Type B pancreatic cell (in vitro differentiated cells): ENCODE measurements at regions not wholly inside any gene's neighbourhood (a gene's known extent, or its start where the extent isn't known, plus 50 kb on each side); places are given as distances from the start of the nearest gene placed in this dataset.
A peak's percentile ranks its signal among the peaks of the same experiment; 100 is the strongest.

Experiments
- DNase-seq: peaks from one replicate; pipeline ENCODE4 v3.0.0; 2021; ENCODE audit warnings: mixed read lengths; ENCODE audit not compliant: unreplicated experiment; ENCODE audit errors: extremely low spot score
- H3K27ac Mint-ChIP-seq: 2 replicates; pipeline ENCODE4 v1.8.0; 2021; ENCODE audit warnings: mild to moderate bottlenecking, mixed read lengths
- H3K27me3 Mint-ChIP-seq: 2 replicates; pipeline ENCODE4 v1.8.0; 2021; ENCODE audit warnings: mixed read lengths
- H3K36me3 Mint-ChIP-seq: 2 replicates; pipeline ENCODE4 v1.8.0; 2021; ENCODE audit warnings: mixed read lengths
- H3K4me1 Mint-ChIP-seq: one replicate; pipeline ENCODE4 v1.8.0; 2021; ENCODE audit warnings: mixed read lengths; ENCODE audit not compliant: unreplicated experiment
- H3K4me3 Mint-ChIP-seq: 2 replicates; pipeline ENCODE4 v1.8.0; 2021; ENCODE audit warnings: mild to moderate bottlenecking, mixed read lengths
- H3K9me3 Mint-ChIP-seq: 2 replicates; pipeline ENCODE4 v1.8.0; 2021; ENCODE audit warnings: mixed read lengths
- TF ChIP-seq, protein P1 (sequence below): fragments of 200-600 bp; sonication (generic); conservative IDR thresholded peaks from 2 replicates; pipeline ENCODE4 v1.5.0; 2021; ENCODE audit warnings: antibody characterized with exemption, mild to moderate bottlenecking

DNA sequence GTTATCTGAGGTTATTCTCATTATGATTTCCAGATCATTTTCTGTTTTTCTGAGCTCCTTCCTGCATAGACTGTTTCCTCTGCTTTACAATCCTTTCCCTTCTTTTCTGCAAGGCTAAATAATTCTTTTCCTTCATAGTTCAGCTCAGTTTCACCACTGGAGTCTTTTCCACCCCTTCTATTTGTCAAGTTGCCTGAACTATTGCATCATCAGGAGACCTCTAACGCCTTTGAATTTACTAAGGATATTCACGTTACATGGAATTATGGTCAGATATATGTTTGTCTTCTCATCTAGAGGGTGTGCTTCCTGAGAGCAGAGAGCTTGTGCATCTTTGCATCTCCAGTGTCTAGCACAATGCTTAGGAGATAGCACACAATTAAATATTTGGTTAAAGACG is 140.4 kb upstream of the CA10 start:
- peaks cover 11% of the 10 kb centered on the region for H3K27me3 Mint-ChIP-seq
- H3K36me3 Mint-ChIP-seq: no peaks in the 10 kb centered on the region
- no peaks in the 10 kb centered on the region for H3K9me3 Mint-ChIP-seq
- DNase-seq: no peak
- no peak overlapping the region for H3K27ac Mint-ChIP-seq
- peaks cover 9% of the 10 kb centered on the region for H3K4me1 Mint-ChIP-seq
- H3K4me3 Mint-ChIP-seq: no peak overlapping the region
- TF ChIP-seq, protein P1, sequence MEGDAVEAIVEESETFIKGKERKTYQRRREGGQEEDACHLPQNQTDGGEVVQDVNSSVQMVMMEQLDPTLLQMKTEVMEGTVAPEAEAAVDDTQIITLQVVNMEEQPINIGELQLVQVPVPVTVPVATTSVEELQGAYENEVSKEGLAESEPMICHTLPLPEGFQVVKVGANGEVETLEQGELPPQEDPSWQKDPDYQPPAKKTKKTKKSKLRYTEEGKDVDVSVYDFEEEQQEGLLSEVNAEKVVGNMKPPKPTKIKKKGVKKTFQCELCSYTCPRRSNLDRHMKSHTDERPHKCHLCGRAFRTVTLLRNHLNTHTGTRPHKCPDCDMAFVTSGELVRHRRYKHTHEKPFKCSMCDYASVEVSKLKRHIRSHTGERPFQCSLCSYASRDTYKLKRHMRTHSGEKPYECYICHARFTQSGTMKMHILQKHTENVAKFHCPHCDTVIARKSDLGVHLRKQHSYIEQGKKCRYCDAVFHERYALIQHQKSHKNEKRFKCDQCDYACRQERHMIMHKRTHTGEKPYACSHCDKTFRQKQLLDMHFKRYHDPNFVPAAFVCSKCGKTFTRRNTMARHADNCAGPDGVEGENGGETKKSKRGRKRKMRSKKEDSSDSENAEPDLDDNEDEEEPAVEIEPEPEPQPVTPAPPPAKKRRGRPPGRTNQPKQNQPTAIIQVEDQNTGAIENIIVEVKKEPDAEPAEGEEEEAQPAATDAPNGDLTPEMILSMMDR: no peak

DNA sequence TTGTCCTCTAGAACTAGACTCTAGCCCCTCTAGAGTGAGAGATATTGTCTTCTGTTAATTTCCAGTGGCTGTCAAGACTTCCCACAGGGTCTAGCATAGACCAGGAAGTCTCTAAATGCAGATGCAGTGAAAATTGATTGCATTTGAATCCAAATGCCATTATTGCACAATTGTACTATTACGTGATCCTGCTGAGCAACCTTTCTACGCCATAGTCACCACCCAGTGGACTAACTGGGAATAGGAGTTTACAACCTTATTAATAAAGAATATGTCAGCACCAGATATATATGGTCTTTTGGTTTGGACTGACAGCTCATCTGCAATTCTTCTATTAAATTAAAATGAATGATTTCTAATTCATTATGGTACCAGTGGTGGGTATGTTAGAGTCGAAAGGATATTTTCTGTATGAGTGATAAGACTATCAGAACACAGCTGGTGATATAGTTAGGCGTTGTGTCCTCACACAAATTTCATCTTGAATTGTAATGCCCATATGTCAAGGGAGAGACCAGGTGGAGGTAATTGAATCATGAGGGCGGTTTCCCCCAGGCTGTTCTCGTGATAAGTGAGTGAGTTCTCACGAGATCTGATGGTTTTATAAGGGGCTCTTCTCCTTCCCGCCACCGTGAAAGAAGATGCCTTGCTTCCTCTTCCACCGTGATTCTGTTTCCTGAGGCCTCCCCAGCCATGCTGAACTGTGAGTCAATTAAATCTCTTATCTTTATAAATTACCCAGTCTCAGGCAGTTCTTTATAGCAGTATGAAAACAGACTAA is 138.9 kb upstream of the CA10 start:
- H3K9me3 Mint-ChIP-seq: no peaks in the 10 kb centered on the region
- no peak overlapping the region for H3K4me3 Mint-ChIP-seq
- no peaks in the 10 kb centered on the region for H3K36me3 Mint-ChIP-seq
- H3K4me1 Mint-ChIP-seq: peaks cover 9% of the 10 kb centered on the region
- H3K27ac Mint-ChIP-seq: no peak overlapping the region
- DNase-seq: no peak
- peaks cover 18% of the 10 kb centered on the region for H3K27me3 Mint-ChIP-seq
- TF ChIP-seq, protein P1: peak; percentile 60

DNA sequence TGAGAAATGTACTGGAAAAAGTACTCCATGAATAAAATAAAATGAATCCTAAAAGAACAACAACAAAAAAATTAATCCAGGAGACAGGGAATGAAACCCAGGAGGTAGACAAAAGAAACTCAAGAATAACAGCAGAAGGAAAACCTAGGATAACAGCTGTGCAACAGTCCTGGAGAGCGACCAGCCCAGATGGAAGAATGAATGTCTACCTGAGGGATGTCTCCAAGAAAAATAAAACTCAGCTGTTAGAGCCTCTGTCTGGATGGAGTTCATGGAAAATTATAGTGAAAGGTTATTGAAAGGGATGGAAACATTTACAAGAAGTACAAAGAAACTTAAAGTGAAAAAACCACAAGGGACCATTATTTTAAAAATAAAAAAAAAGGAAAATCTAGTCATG is 135.8 kb upstream of the CA10 start:
- Mint-ChIP-seq H3K9me3 (no peaks in the 10 kb centered on the region), H3K4me1 (peaks cover 9% of the 10 kb centered on the region), H3K27ac (no peak overlapping the region), H3K36me3 (no peaks in the 10 kb centered on the region), H3K4me3 (no peak overlapping the region), H3K27me3 (peaks cover 17% of the 10 kb centered on the region)
- DNase-seq: no peak
- TF ChIP-seq, protein P1: no peak

DNA sequence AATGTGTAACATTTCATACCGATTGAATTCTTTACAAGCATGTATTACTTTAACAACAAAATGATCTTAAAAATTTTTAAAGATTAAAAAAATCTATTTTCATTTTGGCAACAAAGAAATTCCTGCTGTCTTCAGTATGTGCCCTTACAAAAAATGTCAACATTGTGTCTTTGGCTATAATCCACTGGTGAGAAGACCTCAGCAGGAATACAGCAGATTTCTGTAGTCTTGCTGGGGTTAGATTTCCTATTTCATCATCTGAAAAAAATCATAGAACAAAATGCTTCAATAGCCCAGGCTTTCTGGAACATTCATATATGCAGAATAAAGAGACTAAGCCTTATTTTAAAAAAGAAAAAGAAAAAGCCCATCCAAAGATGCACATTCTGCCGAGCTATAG is 129.1 kb upstream of the CA10 start:
- TF ChIP-seq, protein P1: no peak
- H3K27ac Mint-ChIP-seq: no peak overlapping the region
- H3K36me3 Mint-ChIP-seq: no peaks in the 10 kb centered on the region
- no peaks in the 10 kb centered on the region for H3K4me1 Mint-ChIP-seq
- H3K27me3 Mint-ChIP-seq: peaks cover 3% of the 10 kb centered on the region
- no peak overlapping the region for H3K4me3 Mint-ChIP-seq
- DNase-seq: no peak
- H3K9me3 Mint-ChIP-seq: no peaks in the 10 kb centered on the region

- no peaks in the 10 kb centered on the region for H3K9me3 Mint-ChIP-seq
- no peaks in the 10 kb centered on the region for H3K4me1 Mint-ChIP-seq
- no peaks in the 10 kb centered on the region for H3K36me3 Mint-ChIP-seq
- TF ChIP-seq, protein P1: no peak
- H3K4me3 Mint-ChIP-seq: no peak overlapping the region
- peaks cover 6% of the 10 kb centered on the region for H3K27me3 Mint-ChIP-seq
- no peak for DNase-seq
- no peak overlapping the region for H3K27ac Mint-ChIP-seq
Observed at GRCh38 chr17:52283872-52284271, 125.4 kb upstream of the CA10 start.
